ENCODE measurements at regions not wholly inside any gene's neighbourhood (a gene's known extent, or its start where the extent isn't known, plus 50 kb on each side); places are given as distances from the start of the nearest gene placed in this dataset.

- Histone ChIP-seq H3K4me2 (ENCODE audit: low read depth, low read length) (no peak overlapping the region), H4K20me1 (ENCODE audit: insufficient read depth, low read length) (no peaks in the 10 kb centered on the region), H3K79me1 (ENCODE audit: low read depth in 1 of 2, low read length in 2 of 2) (no peaks in the 10 kb centered on the region), H3K4me1 (ENCODE audit: control insufficient read depth, insufficient read depth, low read length) (no peaks in the 10 kb centered on the region), H3K4ac (ENCODE audit: low read depth, low read length) (no peak overlapping the region), H4K5ac (ENCODE audit: low read depth, low read length) (no peak overlapping the region), H3K23ac (ENCODE audit: low read depth, low read length) (no peak overlapping the region), H3K9me3 (ENCODE audit: control insufficient read depth, insufficient read depth, low read length) (no peaks in the 10 kb centered on the region), H2BK20ac (ENCODE audit: low read depth, low read length) (no peak overlapping the region), H3K9ac (ENCODE audit: low read depth, low read length) (no peak overlapping the region), H4K91ac (ENCODE audit: insufficient read depth, low read depth, low read length) (no peak overlapping the region), H2AK5ac (ENCODE audit: low read depth, low read length) (no peak overlapping the region), H3K18ac (ENCODE audit: low read depth, low read length) (no peak overlapping the region), H2BK15ac (ENCODE audit: low read depth, low read length) (no peak overlapping the region), H2AFZ (replicated peaks; ENCODE audit: low read length, poor library complexity) (no peak overlapping the region), H3K9me1 (ENCODE audit: insufficient read depth, low read length) (no peaks in the 10 kb centered on the region), H2AK9ac (replicated peaks; ENCODE audit: low read depth, low read length, poor library complexity) (no peak overlapping the region), H2BK120ac (ENCODE audit: low read depth, low read length) (no peak overlapping the region), H3K27me3 (ENCODE audit: control insufficient read depth, insufficient read depth, low read length) (no peaks in the 10 kb centered on the region; the same call in 1 of the 2 replicates), H3K36me3 (ENCODE audit: control insufficient read depth, insufficient read depth, low read length) (no peaks in the 10 kb centered on the region), H3K14ac (replicated peaks; ENCODE audit: low read depth, low read length) (no peak overlapping the region), H3K27ac (ENCODE audit: insufficient read depth, low read length) (no peak overlapping the region), H4K8ac (ENCODE audit: low read depth in 2 of 2, low read length in 2 of 2) (no peak overlapping the region), H3K56ac (ENCODE audit: extremely low read depth, insufficient read depth, low read length) (no peak overlapping the region), H3K4me3 (ENCODE audit: insufficient read depth, low read depth, low read length) (no peak overlapping the region), H2BK5ac (ENCODE audit: low read depth, low read length, poor library complexity, severe bottlenecking) (no peak overlapping the region)
- ATAC-seq (ENCODE audit: low read depth) (no peak), DNase-seq (no peak)
- WGBS, 2 experiments (ENCODE audit: extremely low coverage in 2 of 2, insufficient read length in 1 of 2): no CpG with 5 or more reads among the region's 3 CpGs
- no peak for TF ChIP-seq MAZ (IDR thresholded peaks at IDR 0.05; ENCODE audit: borderline replicate concordance, low read depth, low read length)
- ChIA-PET CTCF (no interaction called here), POLR2A (ENCODE audit: unreplicated experiment) (no interaction called here)
- dilution Hi-C loops (cut with HindIII; ENCODE audit: low sequenced_read_pairs, unreplicated experiment) (no loop called here), intact Hi-C loops (cut with micrococcal nuclease) (no loop called here), in situ Hi-C loops (cut with MboI; ENCODE audit: low sequenced_read_pairs) (no loop called here)
- BruUV-seq (replicated peaks): no TSS peak
These were observed 126.6 kb upstream of the SLC14A2 start for GRCh38 chr18:45488645-45489044.

Measured in IMR-90 (cell line).